MCF 10A (cell line): ENCODE measurements at regions not wholly inside any gene's neighbourhood (a gene's known extent, or its start where the extent isn't known, plus 50 kb on each side); places are given as distances from the start of the nearest gene placed in this dataset.

Experiments used
- BruUV-seq: library from RNA; stranded (reverse); fragments of 400-500 nt; replicated peaks from 2 replicates; lab custom pipeline; 2021; lab: Mats Ljungman, UMichigan
- CTCF ChIA-PET: fragments of 300-600 bp; sonication (Branson Sonifier 250); formaldehyde crosslinking; extraction: SDS; loops from one replicate; lab custom pipeline; 2021; ENCODE audit warnings: antibody characterized with exemption, inconsistent platforms; lab: Yijun Ruan, JAX
- POLR2A ChIA-PET: fragments of 300-600, 350-650 bp; sonication (Branson Sonifier 250); formaldehyde crosslinking; extraction: SDS; loops from one replicate; lab custom pipeline; 2020; ENCODE audit warnings: antibody characterized with exemption, inconsistent platforms; lab: Yijun Ruan, JAX
- DNase-seq: peaks from one replicate; pipeline ENCODE4 v3.0.0-alpha.2; 2018; ENCODE audit not compliant: unreplicated experiment
- H3K27ac Mint-ChIP-seq: one replicate; pipeline ENCODE4 v1.8.0; 2022; ENCODE audit warnings: mild to moderate bottlenecking, low read depth, mixed read lengths; ENCODE audit not compliant: unreplicated experiment
- H3K27me3 Mint-ChIP-seq: one replicate; pipeline ENCODE4 v1.8.0; 2022; ENCODE audit warnings: mixed read lengths; ENCODE audit not compliant: insufficient read depth, unreplicated experiment
- H3K36me3 Mint-ChIP-seq: one replicate; pipeline ENCODE4 v1.8.0; 2022; ENCODE audit warnings: mild to moderate bottlenecking, moderate library complexity, mixed read lengths; ENCODE audit not compliant: insufficient read depth, unreplicated experiment
- H3K4me1 Mint-ChIP-seq: one replicate; pipeline ENCODE4 v1.8.0; 2022; ENCODE audit warnings: mixed read lengths; ENCODE audit not compliant: insufficient read depth, unreplicated experiment
- H3K4me3 Mint-ChIP-seq: one replicate; pipeline ENCODE4 v1.8.0; 2022; ENCODE audit warnings: mild to moderate bottlenecking, moderate library complexity, mixed read lengths; ENCODE audit not compliant: unreplicated experiment
- H3K9me3 Mint-ChIP-seq: one replicate; pipeline ENCODE4 v1.8.0; 2022; ENCODE audit warnings: mixed read lengths; ENCODE audit not compliant: unreplicated experiment
- intact Hi-C: fragments of 100-400 bp; cut with micrococcal nuclease; formaldehyde crosslinking; loops from 2 replicates; pipeline ENCODE4 v1.14.1; 2022
- TF ChIP-seq, protein P1 (sequence below): fragments of 200-600 bp; IDR thresholded peaks from one replicate; pipeline ENCODE4 v1.8.0; 2022; ENCODE audit warnings: antibody characterized with exemption, mild to moderate bottlenecking; ENCODE audit not compliant: unreplicated experiment

DNA sequence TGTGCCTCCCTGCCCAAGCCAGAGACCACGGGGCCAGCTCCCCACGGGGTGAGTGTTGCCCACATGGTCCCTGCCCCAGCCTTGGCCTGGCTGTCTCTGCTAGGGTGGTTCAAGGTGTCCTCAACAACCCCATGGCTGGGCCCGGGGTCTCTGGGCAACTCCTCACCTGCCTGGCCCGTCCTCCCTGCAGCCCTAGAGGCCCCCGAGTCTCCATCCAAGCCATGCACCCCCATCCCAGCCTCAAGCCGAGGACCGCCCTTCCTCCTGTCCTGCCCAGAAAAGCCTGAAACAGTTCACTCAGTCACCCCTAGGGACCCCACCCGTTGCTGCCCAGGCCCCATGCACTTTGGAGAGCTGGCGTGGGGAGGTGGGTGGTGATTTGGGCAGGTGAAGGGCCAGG is 120.9 kb downstream of the FAM53A start:
- H3K9me3 Mint-ChIP-seq, result no peaks in the 10 kb centered on the region
- ChIA-PET POLR2A (interaction anchor here (0.7 kb wide), 1 partner anchor 1450 kb away, joined by 3 read pairs; no protein-coding TSS in a partner anchor), CTCF (interaction anchor here (1.1 kb wide), 1 partner anchor 14 kb away, joined by 3 read pairs; no protein-coding TSS in a partner anchor)
- TF ChIP-seq, protein P1, sequence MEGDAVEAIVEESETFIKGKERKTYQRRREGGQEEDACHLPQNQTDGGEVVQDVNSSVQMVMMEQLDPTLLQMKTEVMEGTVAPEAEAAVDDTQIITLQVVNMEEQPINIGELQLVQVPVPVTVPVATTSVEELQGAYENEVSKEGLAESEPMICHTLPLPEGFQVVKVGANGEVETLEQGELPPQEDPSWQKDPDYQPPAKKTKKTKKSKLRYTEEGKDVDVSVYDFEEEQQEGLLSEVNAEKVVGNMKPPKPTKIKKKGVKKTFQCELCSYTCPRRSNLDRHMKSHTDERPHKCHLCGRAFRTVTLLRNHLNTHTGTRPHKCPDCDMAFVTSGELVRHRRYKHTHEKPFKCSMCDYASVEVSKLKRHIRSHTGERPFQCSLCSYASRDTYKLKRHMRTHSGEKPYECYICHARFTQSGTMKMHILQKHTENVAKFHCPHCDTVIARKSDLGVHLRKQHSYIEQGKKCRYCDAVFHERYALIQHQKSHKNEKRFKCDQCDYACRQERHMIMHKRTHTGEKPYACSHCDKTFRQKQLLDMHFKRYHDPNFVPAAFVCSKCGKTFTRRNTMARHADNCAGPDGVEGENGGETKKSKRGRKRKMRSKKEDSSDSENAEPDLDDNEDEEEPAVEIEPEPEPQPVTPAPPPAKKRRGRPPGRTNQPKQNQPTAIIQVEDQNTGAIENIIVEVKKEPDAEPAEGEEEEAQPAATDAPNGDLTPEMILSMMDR, result no peak
- no peaks in the 10 kb centered on the region for H3K36me3 Mint-ChIP-seq
- no peaks in the 10 kb centered on the region for H3K4me1 Mint-ChIP-seq
- intact Hi-C loops, result no loop called here
- no peak overlapping the region for H3K27ac Mint-ChIP-seq
- no TSS peak for BruUV-seq
- peaks cover 62% of the 10 kb centered on the region for H3K27me3 Mint-ChIP-seq
- H3K4me3 Mint-ChIP-seq, result no peak overlapping the region
- no peak for DNase-seq

DNA sequence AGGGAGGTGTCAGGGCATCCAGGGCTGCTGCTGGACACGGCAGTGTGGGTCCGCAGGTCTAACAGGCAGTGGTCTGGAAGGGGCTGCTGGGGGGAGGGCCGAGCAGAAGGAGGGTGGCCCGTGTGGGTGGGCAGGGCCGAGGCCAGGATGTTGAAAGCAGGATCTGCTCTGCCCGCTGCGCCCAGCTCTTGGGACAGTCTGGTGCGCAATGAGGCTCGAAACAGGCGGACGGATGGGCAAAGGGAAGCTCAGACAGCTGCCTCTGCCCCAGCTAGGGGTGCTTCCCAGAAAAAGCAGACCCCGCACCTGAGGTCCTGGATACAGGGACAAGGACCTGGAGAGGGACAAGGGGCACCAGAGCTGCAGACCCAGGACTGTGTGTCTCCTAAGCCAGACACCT is 121.3 kb downstream of the FAM53A start:
- H3K4me1 Mint-ChIP-seq, result no peaks in the 10 kb centered on the region
- BruUV-seq, result no TSS peak
- peaks cover 62% of the 10 kb centered on the region for H3K27me3 Mint-ChIP-seq
- H3K36me3 Mint-ChIP-seq, result no peaks in the 10 kb centered on the region
- intact Hi-C loops, result no loop called here
- TF ChIP-seq, protein P1, result no peak
- DNase-seq, result no peak
- H3K27ac Mint-ChIP-seq, result no peak overlapping the region
- ChIA-PET POLR2A (no interaction called here), CTCF (interaction anchor here (1.1 kb wide), 1 partner anchor 13 kb away, joined by 3 read pairs; no protein-coding TSS in a partner anchor)
- H3K9me3 Mint-ChIP-seq, result no peaks in the 10 kb centered on the region
- H3K4me3 Mint-ChIP-seq, result no peak overlapping the region

DNA sequence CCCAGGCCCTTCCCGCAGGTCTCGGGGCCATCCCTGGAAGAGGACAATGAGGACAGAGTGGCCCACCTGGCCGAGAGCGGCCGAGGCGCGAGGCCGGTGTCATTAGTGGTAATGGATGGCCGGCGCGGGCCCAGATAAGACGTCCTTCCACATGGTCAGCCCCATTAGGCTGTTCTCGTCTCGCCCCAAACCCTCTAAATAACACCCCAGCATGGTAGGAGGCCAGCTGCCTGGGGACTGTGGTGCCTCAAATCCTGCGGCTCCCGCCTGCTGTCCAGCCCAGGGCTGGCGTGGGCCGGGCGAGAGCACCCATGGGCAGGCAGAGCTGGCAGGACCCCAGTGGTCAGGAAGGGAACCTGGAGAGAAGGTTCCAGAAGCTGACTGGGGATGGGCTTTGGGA is 121.7 kb downstream of the FAM53A start:
- CTCF ChIA-PET, result interaction anchor here (1.1 kb wide), 2 partner anchors 13 to 14 kb away, joined by 3 read pairs; no protein-coding TSS in a partner anchor
- TF ChIP-seq, protein P1, result no peak
- peaks cover 62% of the 10 kb centered on the region for H3K27me3 Mint-ChIP-seq
- H3K9me3 Mint-ChIP-seq, result no peaks in the 10 kb centered on the region
- no TSS peak for BruUV-seq
- no peaks in the 10 kb centered on the region for H3K36me3 Mint-ChIP-seq
- no peak overlapping the region for H3K27ac Mint-ChIP-seq
- intact Hi-C loops, result no loop called here
- DNase-seq, result no peak
- no peaks in the 10 kb centered on the region for H3K4me1 Mint-ChIP-seq
- POLR2A ChIA-PET, result no interaction called here
- H3K4me3 Mint-ChIP-seq, result no peak overlapping the region

DNA sequence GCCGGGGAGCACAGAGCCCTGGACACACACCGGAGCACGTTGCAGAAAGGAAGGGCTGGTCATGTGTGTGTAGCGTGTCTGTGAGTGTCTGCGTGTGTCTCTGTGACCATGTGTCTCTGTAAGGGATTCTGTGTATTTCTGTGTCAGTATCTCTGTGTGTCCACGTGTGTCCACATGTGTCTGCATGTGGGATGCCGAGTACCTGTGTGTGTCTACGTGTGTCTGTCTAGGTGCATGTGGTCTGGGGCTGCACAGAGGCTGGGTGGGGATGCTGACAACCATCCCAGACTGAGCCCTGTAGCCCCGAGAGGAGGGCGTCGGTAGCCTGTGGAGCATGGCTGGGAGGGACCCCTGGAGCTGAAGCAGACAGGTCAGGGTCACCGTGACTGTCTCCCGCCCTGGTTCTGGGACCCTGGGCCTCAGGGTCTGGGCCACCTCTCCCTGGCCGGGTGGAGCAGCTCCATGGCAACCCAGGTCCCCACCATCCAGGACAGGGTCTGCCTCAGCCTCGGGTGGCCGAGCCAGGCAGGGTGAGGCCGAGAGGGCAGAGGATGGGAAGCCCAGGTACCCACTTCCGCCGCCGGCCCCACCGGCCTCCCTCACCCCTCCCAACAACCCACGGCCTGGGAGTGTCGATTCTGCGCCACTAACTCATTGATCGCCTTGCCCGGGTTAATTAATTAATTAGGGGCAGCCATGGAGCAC is 122.7 kb downstream of the FAM53A start:
- no peak for DNase-seq
- ChIA-PET CTCF (interaction anchor here (1.1 kb wide), 1 partner anchor 13 kb away, joined by 3 read pairs; no protein-coding TSS in a partner anchor), POLR2A (interaction anchor here (0.7 kb wide), 1 partner anchor 232 kb away, joined by 4 read pairs; no protein-coding TSS in a partner anchor)
- Mint-ChIP-seq H3K36me3 (no peaks in the 10 kb centered on the region), H3K4me1 (no peaks in the 10 kb centered on the region), H3K4me3 (no peak overlapping the region), H3K27ac (no peak overlapping the region), H3K9me3 (no peaks in the 10 kb centered on the region), H3K27me3 (peaks cover 62% of the 10 kb centered on the region)
- no TSS peak for BruUV-seq
- TF ChIP-seq, protein P1, result no peak
- intact Hi-C loops, result no loop called here
